Heart left ventricle (tissue), 13 donors: ENCODE measurements at regions not wholly inside any gene's neighbourhood (a gene's known extent, or its start where the extent isn't known, plus 50 kb on each side); places are given as distances from the start of the nearest gene placed in this dataset.

Source experiments
- POLR2A ChIP-seq, 2 donors: fragments of 450-650 bp; IDR thresholded peaks; one replicate each; pipeline ENCODE4 v1.6.1; 2017; ENCODE audit warnings: antibody characterized with exemption in 2 of 2, mild to moderate bottlenecking in 2 of 2, moderate library complexity in 2 of 2
- TF ChIP-seq, protein P1 (sequence below), 12 donors: fragments of 200-600 bp; sonication (generic) in 4 of 12; IDR thresholded peaks; one replicate each; pipeline versions ENCODE4 v1.5.0 to v1.8.0; 2018 to 2022; ENCODE audit warnings: antibody characterized with exemption in 12 of 12, mild to moderate bottlenecking in 5 of 12
- donor health status: ischemic (EF 13 %, LVEDD 7.1; RV severe dilation, severe dysfunction).
- donor health status: DM: no; HTN: yes; CAD: no.
- donor health status: DM: no; HTN: no; CAD: no.
- donor health status: ischemic (EF 25% LVEDD 6.9; RV normal size, moderate dysfunction).
- donor health status: ischemic (EF 25% LVEDD 5.7; RV mildly dilated, moderate dysfunction).
- donor health status: ischemic (EF 35%, LVEDD 5.7; RV mildly dilated, moderate dysfunction).
- donor health status: nonischemic (EF 11% LVEDD 7.7; RV severe dilation, severe dysfunction).
- donor health status: DM: yes; HTN: yes; CAD: no.
- donor health status: PGD.
- donor health status: ischemic (EF 29% LVEDD 5.4; RV normal size, mild dysfunction).
- donor health status: nonischemic (EF 23%, LVEDD 6.1; RV moderate dilation, normal function).

DNA sequence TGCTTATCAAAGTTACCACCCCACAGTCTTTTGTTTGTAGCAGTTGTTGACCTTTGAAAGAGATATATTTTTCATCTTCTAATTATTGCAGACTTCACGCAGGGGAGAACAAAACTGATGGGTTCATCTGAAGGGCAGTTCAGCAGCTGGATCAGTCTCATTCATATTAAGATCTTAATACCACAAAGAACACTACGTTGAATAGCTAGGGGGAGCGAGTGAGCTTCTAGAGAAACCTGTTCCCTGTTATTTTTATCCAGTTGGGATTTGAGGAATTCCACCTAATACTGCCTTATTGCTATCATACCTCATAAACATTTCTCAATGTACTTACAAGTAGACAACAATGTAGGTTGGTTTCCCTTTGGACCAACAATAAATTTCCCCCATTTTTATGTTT, 306.1 kb upstream of the KIF2B start:
- TF ChIP-seq POLR2A (IDR thresholded peaks at IDR 0.05): no peak
- TF ChIP-seq, protein P1, sequence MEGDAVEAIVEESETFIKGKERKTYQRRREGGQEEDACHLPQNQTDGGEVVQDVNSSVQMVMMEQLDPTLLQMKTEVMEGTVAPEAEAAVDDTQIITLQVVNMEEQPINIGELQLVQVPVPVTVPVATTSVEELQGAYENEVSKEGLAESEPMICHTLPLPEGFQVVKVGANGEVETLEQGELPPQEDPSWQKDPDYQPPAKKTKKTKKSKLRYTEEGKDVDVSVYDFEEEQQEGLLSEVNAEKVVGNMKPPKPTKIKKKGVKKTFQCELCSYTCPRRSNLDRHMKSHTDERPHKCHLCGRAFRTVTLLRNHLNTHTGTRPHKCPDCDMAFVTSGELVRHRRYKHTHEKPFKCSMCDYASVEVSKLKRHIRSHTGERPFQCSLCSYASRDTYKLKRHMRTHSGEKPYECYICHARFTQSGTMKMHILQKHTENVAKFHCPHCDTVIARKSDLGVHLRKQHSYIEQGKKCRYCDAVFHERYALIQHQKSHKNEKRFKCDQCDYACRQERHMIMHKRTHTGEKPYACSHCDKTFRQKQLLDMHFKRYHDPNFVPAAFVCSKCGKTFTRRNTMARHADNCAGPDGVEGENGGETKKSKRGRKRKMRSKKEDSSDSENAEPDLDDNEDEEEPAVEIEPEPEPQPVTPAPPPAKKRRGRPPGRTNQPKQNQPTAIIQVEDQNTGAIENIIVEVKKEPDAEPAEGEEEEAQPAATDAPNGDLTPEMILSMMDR (IDR thresholded peaks at IDR 0.05): peak in 1 of 12 donors; percentile 17
